ENCODE measurements at regions not wholly inside any gene's neighbourhood (a gene's known extent, or its start where the extent isn't known, plus 50 kb on each side); places are given as distances from the start of the nearest gene placed in this dataset.

DNA sequence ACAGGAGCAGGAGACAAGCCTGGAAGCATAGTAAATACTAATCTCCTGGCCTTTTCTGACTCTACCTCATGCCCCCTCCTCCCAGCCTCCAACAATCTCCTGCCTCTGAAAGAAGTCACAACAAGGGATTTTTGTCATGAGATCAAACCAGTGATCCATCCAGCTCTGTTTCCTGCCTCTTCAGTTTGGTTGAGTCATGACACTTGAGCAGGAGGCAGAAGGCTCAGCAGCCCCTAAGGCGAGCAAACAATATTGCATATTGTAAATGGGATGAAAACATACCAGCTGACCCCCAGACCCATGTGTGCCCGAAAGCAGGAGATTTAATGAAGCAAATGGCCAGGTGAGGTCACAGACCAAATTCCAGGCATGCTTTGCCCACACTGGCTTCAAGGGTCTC is 272.8 kb downstream of the GAS1 start:
- TF ChIP-seq ZNF274 (IDR thresholded peaks at IDR 0.05; ENCODE audit: borderline replicate concordance, low read depth, low read length), result no peak
- TF ChIP-seq ATF6 (CRISPR knock-in tag; IDR thresholded peaks at IDR 0.05), result no peak
- no peak for TF ChIP-seq RFX7 (CRISPR knock-in tag; IDR thresholded peaks at IDR 0.05)
- no peak for TF ChIP-seq KLF16 (IDR thresholded peaks at IDR 0.05)
- TF ChIP-seq BHLHE40 (IDR thresholded peaks at IDR 0.05; ENCODE audit: low read length), result no peak
- no peak for TF ChIP-seq CHD4 (IDR thresholded peaks at IDR 0.05; ENCODE audit: insufficient read depth, insufficient replicate concordance, low read depth, low read length, poor library complexity, severe bottlenecking)
- no peak for TF ChIP-seq MYC (IDR thresholded peaks at IDR 0.05; ENCODE audit: low read depth, low read length)
- TF ChIP-seq MYC (CRISPR knock-in tag; IDR thresholded peaks at IDR 0.05; ENCODE audit: borderline replicate concordance, low read depth), result no peak
- TF ChIP-seq ZMIZ1 (IDR thresholded peaks at IDR 0.05; ENCODE audit: low read depth in 2 of 2, low read length in 2 of 2), result no peak
- no peak for TF ChIP-seq KDM2B (CRISPR knock-in tag; IDR thresholded peaks at IDR 0.05)
- TF ChIP-seq CBX8 (IDR thresholded peaks at IDR 0.05; ENCODE audit: borderline replicate concordance, extremely low read depth, low read depth, low read length, poor library complexity, severe bottlenecking), result no peak
- Histone ChIP-seq H3K27me3 (ENCODE audit: control insufficient read depth in 2 of 2, insufficient read depth in 2 of 2, low read length in 2 of 2) (no peaks in the 10 kb centered on the region), H3K27ac (ENCODE audit: extremely low read depth, low read depth, low read length) (no peak overlapping the region), H3K4me1 (replicated peaks in 1 of 2; ENCODE audit: control insufficient read depth in 2 of 2, insufficient read depth in 2 of 2, low read length in 2 of 2) (no peaks in the 10 kb centered on the region), H4K20me1 (replicated peaks; ENCODE audit: control insufficient read depth, insufficient read depth, low read length) (no peaks in the 10 kb centered on the region), H2AFZ (ENCODE audit: low read depth, low read length) (no peak overlapping the region), H3K79me2 (ENCODE audit: control insufficient read depth, insufficient read depth, low read length) (no peaks in the 10 kb centered on the region), H3K36me3 (ENCODE audit: control insufficient read depth, insufficient read depth, low read length) (no peaks in the 10 kb centered on the region), H3K9me3 (replicated peaks; ENCODE audit: control insufficient read depth, insufficient read depth, low read depth, low read length) (no peaks in the 10 kb centered on the region; the same call in 1 of the 2 replicates), H3K4me3 (no peak overlapping the region), H3K4me2 (ENCODE audit: insufficient read depth, low read length) (no peak overlapping the region), H3K9ac (ENCODE audit: insufficient read depth in 1 of 2, low read depth in 2 of 2, low read length in 2 of 2) (no peak overlapping the region), H3K9me1 (ENCODE audit: control insufficient read depth, insufficient read depth, low read length) (no peaks in the 10 kb centered on the region)
- CTCF ChIA-PET (ENCODE audit: low intra/inter-chr PET ratio), result no interaction called here
- WGBS (ENCODE audit: insufficient coverage, low coverage, missing lambda C conversion rate), result 0% methylated on average over 2 of the region's 2 CpGs
- in situ Hi-C loops (cut with MboI), result no loop called here
- intact Hi-C loops (cut with micrococcal nuclease), result no loop called here
- no TSS peak for BruUV-seq (replicated peaks)
- POLR2A ChIA-PET, result no interaction called here
- FAIRE-seq, result no peak
- ATAC-seq, result no peak
- no peak for DNase-seq (ENCODE audit: extremely low read depth in 1 of 4, low spot score in 3 of 4)

Measured in K562 (cell line).